ENCODE measurements at regions not wholly inside any gene's neighbourhood (a gene's known extent, or its start where the extent isn't known, plus 50 kb on each side); places are given as distances from the start of the nearest gene placed in this dataset.

- DNase-seq (ENCODE audit: low spot score): no peak
- in situ Hi-C loops (cut with HindIII; ENCODE audit: low sequenced_read_pairs): no loop called here
These were observed 54.5 kb downstream of the CLDN34 start for GRCh38 chrX:10021461-10022272.

- in situ Hi-C loops (cut with HindIII; ENCODE audit: low sequenced_read_pairs): no loop called here
- DNase-seq (ENCODE audit: low spot score): no peak
These were observed 55.0 kb downstream of the CLDN34 start for GRCh38 chrX:10022273-10022541.

- in situ Hi-C loops (cut with HindIII; ENCODE audit: low sequenced_read_pairs): no loop called here
- DNase-seq (ENCODE audit: low spot score): no peak
These were observed 55.6 kb downstream of the CLDN34 start for GRCh38 chrX:10022580-10023245.

- in situ Hi-C loops (cut with HindIII; ENCODE audit: low sequenced_read_pairs): no loop called here
- no peak for DNase-seq (ENCODE audit: low spot score)
These were observed 56.7 kb downstream of the CLDN34 start for GRCh38 chrX:10023821-10024220.

GRCh38 chrX:10025742-10026493 lies 58.8 kb downstream of the CLDN34 start:
- in situ Hi-C loops (cut with HindIII; ENCODE audit: low sequenced_read_pairs): no loop called here
- no peak for DNase-seq (ENCODE audit: low spot score)

GRCh38 chrX:10028283-10029104 lies 61.3 kb downstream of the CLDN34 start:
- no peak for DNase-seq (ENCODE audit: low spot score)
- in situ Hi-C loops (cut with HindIII; ENCODE audit: low sequenced_read_pairs): no loop called here

- no peak for DNase-seq (ENCODE audit: low spot score)
- in situ Hi-C loops (cut with HindIII; ENCODE audit: low sequenced_read_pairs): no loop called here
These were observed 63.4 kb downstream of the CLDN34 start for GRCh38 chrX:10030570-10030969.

GRCh38 chrX:10031746-10032145 lies 64.6 kb downstream of the CLDN34 start:
- DNase-seq (ENCODE audit: low spot score): no peak
- in situ Hi-C loops (cut with HindIII; ENCODE audit: low sequenced_read_pairs): no loop called here

- no peak for DNase-seq (ENCODE audit: low spot score)
- in situ Hi-C loops (cut with HindIII; ENCODE audit: low sequenced_read_pairs): no loop called here
These were observed 65.0 kb downstream of the CLDN34 start for GRCh38 chrX:10032147-10032546.

GRCh38 chrX:10033375-10034007 lies 66.3 kb downstream of the CLDN34 start:
- DNase-seq (ENCODE audit: low spot score): no peak
- in situ Hi-C loops (cut with HindIII; ENCODE audit: low sequenced_read_pairs): no loop called here

GRCh38 chrX:10034740-10035260 lies 67.6 kb downstream of the CLDN34 start:
- no peak for DNase-seq (ENCODE audit: low spot score)
- in situ Hi-C loops (cut with HindIII; ENCODE audit: low sequenced_read_pairs): no loop called here

- no peak for DNase-seq (ENCODE audit: low spot score)
- in situ Hi-C loops (cut with HindIII; ENCODE audit: low sequenced_read_pairs): no loop called here
These were observed 71.4 kb downstream of the CLDN34 start for GRCh38 chrX:10038585-10038984.

GRCh38 chrX:10039821-10040793 lies 72.9 kb downstream of the CLDN34 start:
- no peak for DNase-seq (ENCODE audit: low spot score)
- in situ Hi-C loops (cut with HindIII; ENCODE audit: low sequenced_read_pairs): no loop called here

- DNase-seq (ENCODE audit: low spot score): no peak
- in situ Hi-C loops (cut with HindIII; ENCODE audit: low sequenced_read_pairs): no loop called here
These were observed 73.8 kb downstream of the CLDN34 start for GRCh38 chrX:10040961-10041360.

GRCh38 chrX:10041383-10041782 lies 74.2 kb downstream of the CLDN34 start:
- in situ Hi-C loops (cut with HindIII; ENCODE audit: low sequenced_read_pairs): no loop called here
- DNase-seq (ENCODE audit: low spot score): no peak

- in situ Hi-C loops (cut with HindIII; ENCODE audit: low sequenced_read_pairs): no loop called here
- no peak for DNase-seq (ENCODE audit: low spot score)
These were observed 74.9 kb downstream of the CLDN34 start for GRCh38 chrX:10042055-10042454.

- no peak for DNase-seq (ENCODE audit: low spot score)
- in situ Hi-C loops (cut with HindIII; ENCODE audit: low sequenced_read_pairs): no loop called here
These were observed 76.2 kb downstream of the CLDN34 start for GRCh38 chrX:10043386-10043785.

- in situ Hi-C loops (cut with HindIII; ENCODE audit: low sequenced_read_pairs): no loop called here
- DNase-seq (ENCODE audit: low spot score): no peak
These were observed 76.9 kb downstream of the CLDN34 start for GRCh38 chrX:10044021-10044420.

Data from G401 (cell line).